Keratinocyte (primary cell): ENCODE measurements at regions not wholly inside any gene's neighbourhood (a gene's known extent, or its start where the extent isn't known, plus 50 kb on each side); places are given as distances from the start of the nearest gene placed in this dataset.

Experiments used
- DNase-seq: peaks from one replicate; pipeline ENCODE4 v3.0.0-alpha.2; 2011; ENCODE audit warnings: low read depth, missing footprints, low spot score
- FAIRE-seq: peaks from 2 replicates; lab custom pipeline; 2011; peaks lifted over from hg19 to GRCh38; lab: Jason Lieb, UNC
- H2AFZ ChIP-seq: 2 replicates; pipeline ENCODE4 v1.6.0; 2012; ENCODE audit warnings: low read length, control low read depth, inconsistent platforms; ENCODE audit not compliant: control insufficient read depth
- H3K27ac ChIP-seq: 2 replicates; pipeline ENCODE4 v1.5.1; 2011; ENCODE audit warnings: low read length; ENCODE audit not compliant: control insufficient read depth, insufficient read depth
- H3K27me3 ChIP-seq: 3 replicates; pipeline ENCODE4 v1.6.0; 2011; ENCODE audit warnings: low read length; ENCODE audit not compliant: control insufficient read depth, insufficient read depth; ENCODE audit errors: extremely low read depth
- H3K36me3 ChIP-seq, 2 experiments: 2 replicates in 1 of 2; 3 replicates in 1 of 2; pipeline ENCODE4 v1.5.1; 2011; ENCODE audit warnings: low read length in 2 of 2, mild to moderate bottlenecking in 1 of 2; ENCODE audit not compliant: control insufficient read depth in 2 of 2, insufficient read depth in 2 of 2; ENCODE audit errors: extremely low read depth in 1 of 2
- H3K4me1 ChIP-seq: 3 replicates; pipeline ENCODE4 v1.5.1; 2011; ENCODE audit warnings: low read length; ENCODE audit not compliant: control insufficient read depth, insufficient read depth; ENCODE audit errors: extremely low read depth
- H3K4me2 ChIP-seq: 3 replicates; pipeline ENCODE4 v1.6.0; 2011; ENCODE audit warnings: low read depth, low read length; ENCODE audit not compliant: control insufficient read depth, insufficient read depth; ENCODE audit errors: extremely low read depth
- H3K4me3 ChIP-seq, 3 experiments: fragments of 200-600 bp in 1 of 3; sonication (generic) in 1 of 3; 2 replicates in 2 of 3; 3 replicates in 1 of 3; pipeline ENCODE4 v1.5.1; 2011 to 2016; ENCODE audit warnings: low read length in 3 of 3, mild to moderate bottlenecking in 3 of 3, control low read depth in 2 of 3, inconsistent platforms in 1 of 3, low read depth in 1 of 3, mixed read lengths in 1 of 3, mixed run types in 1 of 3, moderate library complexity in 1 of 3; ENCODE audit not compliant: control insufficient read depth in 2 of 3, insufficient read depth in 2 of 3; ENCODE audit errors: extremely low read depth in 1 of 3
- H3K79me2 ChIP-seq: 2 replicates; pipeline ENCODE4 v1.6.0; 2012; ENCODE audit warnings: low read length; ENCODE audit not compliant: control insufficient read depth, insufficient read depth
- H3K9ac ChIP-seq: 3 replicates; pipeline ENCODE4 v1.6.0; 2011; ENCODE audit warnings: low read length; ENCODE audit not compliant: control insufficient read depth, insufficient read depth; ENCODE audit errors: extremely low read depth
- H3K9me1 ChIP-seq: 3 replicates; pipeline ENCODE4 v1.6.0; 2011; ENCODE audit warnings: low read length; ENCODE audit not compliant: control insufficient read depth, insufficient read depth; ENCODE audit errors: extremely low read depth
- H3K9me3 ChIP-seq: 2 replicates; pipeline ENCODE4 v1.5.1; 2012; ENCODE audit warnings: low read depth, low read length; ENCODE audit not compliant: control insufficient read depth
- H4K20me1 ChIP-seq: 3 replicates; pipeline ENCODE4 v1.6.0; 2011; ENCODE audit warnings: low read length; ENCODE audit not compliant: control insufficient read depth, insufficient read depth; ENCODE audit errors: extremely low read depth
- CTCF ChIP-seq, 3 experiments: IDR thresholded peaks in 1 of 3; conservative IDR thresholded peaks in 1 of 3; optimal IDR thresholded peaks in 1 of 3; 2 replicates in 2 of 3; 3 replicates in 1 of 3; pipeline versions ENCODE3 to v1.5.1; 2011; ENCODE audit warnings: low read length in 3 of 3, mild to moderate bottlenecking in 3 of 3, moderate library complexity in 2 of 3, control low read depth in 1 of 3, inconsistent platforms in 1 of 3; ENCODE audit not compliant: insufficient read depth in 2 of 3; ENCODE audit errors: extremely low read depth in 1 of 3
- EZH2 ChIP-seq: IDR thresholded peaks from one replicate; pipeline ENCODE4 v1.6.1; 2012; ENCODE audit warnings: inconsistent platforms, mild to moderate bottlenecking, low read length, moderate library complexity
- dilution Hi-C: fragments of 300-500 bp; cut with MboI; formaldehyde crosslinking; loops from one replicate; pipeline ENCODE4 v1.7.0; 2020; ENCODE audit warnings: low sequenced_read_pairs; ENCODE audit not compliant: extremely low pct_ligation_motif_present

- Histone ChIP-seq H3K9ac (no peak overlapping the region), H3K79me2 (no peaks in the 10 kb centered on the region), H4K20me1 (no peaks in the 10 kb centered on the region), H3K36me3 (no peaks in the 10 kb centered on the region), H3K27ac (no peak overlapping the region), H3K9me1 (no peaks in the 10 kb centered on the region), H3K4me2 (no peak overlapping the region), H3K9me3 (peaks cover 4% of the 10 kb centered on the region), H3K4me1 (no peaks in the 10 kb centered on the region), H2AFZ (no peak overlapping the region), H3K4me3 (no peak overlapping the region), H3K27me3 (no peaks in the 10 kb centered on the region)
- TF ChIP-seq EZH2: no peak
- TF ChIP-seq CTCF (optimal IDR thresholded peaks at IDR 0.05 in 1 of 3, IDR thresholded peaks at IDR 0.05 in 1 of 3, conservative IDR thresholded peaks at IDR 0.05 in 1 of 3; ENCODE audit: extremely low read depth in 1 of 3, insufficient read depth in 2 of 3, low read length in 3 of 3): no peak
- dilution Hi-C loops: no loop called here
- DNase-seq (no peak), FAIRE-seq (no peak)
Measured at GRCh38 chr5:2997179-2997578, 245.7 kb upstream of the IRX2 start.

- H3K79me2 ChIP-seq: no peaks in the 10 kb centered on the region
- no peak overlapping the region for H2AFZ ChIP-seq
Measured at GRCh38 chr5:2996687-2997086, 245.2 kb upstream of the IRX2 start.

More at GRCh38 chr5:2996687-2997086, 245.2 kb upstream of the IRX2 start:
- Histone ChIP-seq H3K9me1 (no peaks in the 10 kb centered on the region), H3K9me3 (peaks cover 4% of the 10 kb centered on the region), H3K4me2 (no peak overlapping the region), H3K36me3 (no peaks in the 10 kb centered on the region), H4K20me1 (no peaks in the 10 kb centered on the region), H3K27ac (no peak overlapping the region), H3K9ac (no peak overlapping the region), H3K27me3 (no peaks in the 10 kb centered on the region), H3K4me3 (no peak overlapping the region), H3K4me1 (no peaks in the 10 kb centered on the region)
- FAIRE-seq (no peak), DNase-seq (no peak)
- TF ChIP-seq EZH2 (no peak), CTCF (optimal IDR thresholded peaks at IDR 0.05 in 1 of 3, IDR thresholded peaks at IDR 0.05 in 1 of 3, conservative IDR thresholded peaks at IDR 0.05 in 1 of 3; ENCODE audit: extremely low read depth in 1 of 3, insufficient read depth in 2 of 3, low read length in 3 of 3) (no peak)
- dilution Hi-C loops: no loop called here
